HG03571 (cell line): ENCODE measurements at regions not wholly inside any gene's neighbourhood (a gene's known extent, or its start where the extent isn't known, plus 50 kb on each side); places are given as distances from the start of the nearest gene placed in this dataset.

Experiments used
- ATAC-seq: cut with Tn5 transposase; IDR thresholded peaks from one replicate; pipeline ENCODE4 v1.9.1; 2021; ENCODE audit not compliant: unreplicated experiment

DNA sequence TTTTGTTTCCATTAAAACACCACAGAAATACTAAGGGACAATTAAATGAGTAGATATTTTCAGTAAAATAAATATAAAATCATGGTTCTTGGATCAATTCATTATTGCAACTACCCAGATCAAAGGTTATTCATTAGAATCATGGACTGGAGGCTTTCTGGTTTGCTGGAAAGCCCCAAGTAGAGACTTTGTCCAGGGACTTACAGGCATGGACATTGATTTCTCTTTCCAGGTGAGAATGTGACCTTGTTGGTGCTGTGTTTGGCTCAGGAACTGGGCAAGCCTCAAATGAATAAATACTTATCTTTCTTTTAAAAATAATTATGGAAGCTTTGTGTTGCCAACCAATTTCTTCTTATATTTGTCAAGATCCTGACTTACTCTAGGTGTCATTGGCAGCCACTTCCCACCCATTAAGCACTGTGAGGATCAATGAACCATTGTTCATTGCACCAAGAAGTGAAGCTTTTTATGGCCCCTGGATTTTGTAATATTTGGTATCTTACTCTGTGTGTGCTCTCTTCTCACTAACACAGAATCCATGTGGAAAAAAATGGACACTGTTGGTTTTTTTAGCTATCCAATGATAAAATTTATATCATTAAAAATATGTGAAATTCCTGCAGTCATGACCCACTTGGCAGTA, 205.8 kb upstream of the NRXN1 start:
- ATAC-seq = no peak

GRCh38 chr2:51232027-51232426, 200.1 kb upstream of the NRXN1 start:
- no peak for ATAC-seq

DNA sequence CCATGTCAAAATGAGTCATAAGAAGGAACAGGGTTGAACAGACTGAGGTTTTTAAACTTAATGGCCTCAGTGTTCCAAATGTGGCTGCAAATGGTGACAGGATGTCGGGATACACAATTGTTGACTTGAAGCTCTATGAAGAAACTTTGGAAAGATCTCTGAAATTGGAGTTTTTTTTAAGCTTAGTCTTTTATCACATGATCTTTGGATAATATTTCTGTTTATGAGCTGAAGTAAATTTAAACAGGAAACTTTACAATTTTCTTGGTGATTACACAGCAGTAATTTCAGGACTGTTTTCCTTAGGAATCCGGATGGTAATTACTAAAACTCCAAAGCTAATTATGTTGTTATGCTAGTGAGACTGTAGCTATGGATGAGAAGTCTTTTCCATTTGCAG, 199.1 kb upstream of the NRXN1 start:
- no peak for ATAC-seq

- no peak for ATAC-seq
Observed at GRCh38 chr2:51225377-51225776, 193.4 kb upstream of the NRXN1 start.

- ATAC-seq = no peak
Observed at GRCh38 chr2:51224790-51225189, 192.9 kb upstream of the NRXN1 start.

GRCh38 chr2:51222106-51222505, 190.2 kb upstream of the NRXN1 start:
- no peak for ATAC-seq

DNA sequence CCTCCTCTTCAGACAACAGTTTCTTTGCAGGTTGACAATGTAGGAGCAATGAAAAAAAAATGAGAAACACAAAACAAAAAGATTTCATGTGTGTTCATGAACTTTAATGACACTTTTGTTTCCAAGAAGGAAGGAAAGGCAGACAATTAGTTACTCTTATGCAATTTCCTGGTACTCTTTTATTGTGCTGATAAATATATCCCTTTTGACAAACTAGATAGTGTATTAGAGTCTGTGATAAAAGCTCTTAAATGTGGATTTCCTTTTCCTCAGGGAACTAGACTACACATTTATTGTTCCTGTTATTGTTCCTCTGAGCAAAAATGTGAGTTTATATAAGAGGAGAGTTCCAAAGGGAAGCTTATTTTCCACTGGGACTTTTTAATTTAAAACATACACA, 188.7 kb upstream of the NRXN1 start:
- no peak for ATAC-seq

DNA sequence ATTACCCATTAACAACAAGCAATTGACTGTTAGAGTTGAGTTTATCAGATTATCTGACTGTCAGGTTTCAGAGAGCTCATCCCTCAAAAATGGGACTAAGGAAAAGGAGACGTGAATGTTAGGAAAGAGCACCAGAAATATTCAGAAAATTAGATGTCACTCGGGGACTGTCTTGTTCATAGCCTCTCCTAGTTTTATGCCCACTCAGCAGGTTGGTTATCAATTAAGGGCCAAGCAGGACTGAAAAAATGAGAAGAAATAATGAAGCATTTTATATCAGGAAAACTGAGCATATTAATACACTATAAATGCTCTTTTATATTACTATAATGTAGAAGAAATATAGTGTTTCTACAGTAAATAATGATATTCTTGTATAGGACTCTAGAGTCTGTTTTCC, 188.1 kb upstream of the NRXN1 start:
- no peak for ATAC-seq

DNA sequence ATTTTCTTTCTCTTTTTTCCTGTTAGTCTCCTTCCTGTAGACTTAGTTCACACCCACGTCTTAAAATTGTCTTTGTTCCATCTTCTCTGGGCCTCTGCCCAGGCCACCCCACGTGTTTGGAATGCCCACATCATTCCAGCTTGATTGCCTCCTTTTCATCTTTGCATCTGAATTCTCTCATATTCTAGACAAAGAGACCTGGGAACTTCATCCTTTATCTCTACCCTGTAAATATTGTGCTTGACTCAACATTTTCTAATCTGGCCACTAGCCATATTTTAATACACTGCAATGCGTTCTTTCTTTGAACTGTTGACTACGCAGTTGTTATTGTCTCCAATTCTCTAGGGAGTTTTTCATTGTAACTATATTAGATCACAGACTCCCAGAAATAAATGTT, 187.5 kb upstream of the NRXN1 start:
- no peak for ATAC-seq

GRCh38 chr2:51218047-51218446, 186.1 kb upstream of the NRXN1 start:
- ATAC-seq = no peak

GRCh38 chr2:51213826-51214225, 181.9 kb upstream of the NRXN1 start:
- ATAC-seq = no peak

DNA sequence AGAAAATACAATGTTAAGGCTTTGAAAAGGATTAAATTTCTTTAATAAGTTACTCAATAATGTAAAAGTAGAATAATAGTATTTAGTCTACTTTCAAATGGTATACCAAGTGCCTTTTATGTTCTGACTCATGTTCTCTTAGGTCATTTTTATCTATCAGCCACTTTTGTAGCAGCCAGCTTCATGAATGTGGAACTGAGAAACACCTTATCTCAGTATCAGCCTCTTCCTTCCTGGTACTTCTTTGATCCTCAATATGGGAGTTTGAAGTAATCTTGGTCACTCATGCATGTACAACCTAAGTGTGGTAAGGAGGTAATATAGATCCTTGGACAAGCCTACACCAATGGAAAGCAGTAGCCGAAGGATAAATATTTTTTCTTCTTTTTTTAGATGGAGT, 180.4 kb upstream of the NRXN1 start:
- ATAC-seq = no peak

- no peak for ATAC-seq
Observed at GRCh38 chr2:51208521-51208920, 176.6 kb upstream of the NRXN1 start.

DNA sequence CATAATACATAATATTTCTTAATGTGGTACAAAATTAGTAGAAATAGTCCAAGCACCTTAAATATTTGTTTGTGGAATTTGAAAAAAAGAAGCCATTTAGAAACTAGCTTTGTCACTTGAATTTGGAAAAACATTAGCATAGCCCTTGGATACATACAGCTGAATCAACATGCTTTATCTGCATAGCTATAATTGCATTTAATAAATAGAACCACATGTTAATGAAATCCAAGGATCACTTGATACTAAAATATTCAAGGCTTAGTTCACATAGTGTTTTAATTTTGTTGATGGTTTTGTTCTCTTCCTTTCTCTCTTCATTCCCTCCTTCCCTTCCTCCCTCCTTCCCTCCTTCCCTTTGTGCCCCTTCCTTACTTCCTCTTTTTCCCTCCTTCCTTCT, 169.4 kb upstream of the NRXN1 start:
- no peak for ATAC-seq

DNA sequence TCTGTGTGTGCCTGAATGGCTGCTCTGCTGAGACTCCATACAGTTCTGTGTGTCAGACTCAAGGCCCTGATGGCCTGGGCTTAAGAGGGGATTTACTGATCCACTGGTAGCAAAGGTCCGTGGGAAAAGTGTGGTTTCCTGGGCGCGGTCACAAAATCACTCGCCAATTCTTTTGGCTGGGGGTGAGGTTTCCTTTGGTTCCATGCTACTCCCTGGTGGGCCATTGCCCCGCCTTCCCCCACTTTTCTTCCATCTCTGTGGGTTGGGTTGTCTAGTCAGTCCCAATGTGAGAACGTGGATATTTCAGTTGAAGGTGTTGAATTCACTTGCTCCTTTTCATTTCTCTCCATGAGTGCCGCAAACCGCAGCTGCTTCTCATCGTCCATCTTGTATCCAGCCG, 162.7 kb upstream of the NRXN1 start:
- ATAC-seq = no peak

- ATAC-seq = no peak
Observed at GRCh38 chr2:51170273-51170672, 138.3 kb upstream of the NRXN1 start.

GRCh38 chr2:51165534-51166260, 133.8 kb upstream of the NRXN1 start:
- ATAC-seq = no peak

DNA sequence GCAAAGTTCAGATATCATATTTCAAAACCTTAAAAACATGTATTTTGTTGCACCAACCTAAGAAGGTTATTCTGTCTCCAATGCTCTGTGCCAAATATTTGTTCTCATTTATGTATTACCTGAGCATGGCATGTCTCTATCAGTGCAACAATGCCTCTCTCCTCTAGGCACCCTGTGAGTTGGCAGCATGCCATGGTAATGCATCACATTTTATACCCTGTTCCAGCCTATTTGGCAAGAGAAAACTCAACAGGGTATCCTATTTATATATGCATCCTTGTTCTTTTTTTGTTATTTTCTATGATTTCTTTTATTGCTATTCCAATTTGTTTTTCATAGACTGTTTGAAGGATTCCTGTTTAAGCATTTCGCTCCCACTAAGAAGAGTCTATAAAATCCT, 126.3 kb upstream of the NRXN1 start:
- no peak for ATAC-seq

DNA sequence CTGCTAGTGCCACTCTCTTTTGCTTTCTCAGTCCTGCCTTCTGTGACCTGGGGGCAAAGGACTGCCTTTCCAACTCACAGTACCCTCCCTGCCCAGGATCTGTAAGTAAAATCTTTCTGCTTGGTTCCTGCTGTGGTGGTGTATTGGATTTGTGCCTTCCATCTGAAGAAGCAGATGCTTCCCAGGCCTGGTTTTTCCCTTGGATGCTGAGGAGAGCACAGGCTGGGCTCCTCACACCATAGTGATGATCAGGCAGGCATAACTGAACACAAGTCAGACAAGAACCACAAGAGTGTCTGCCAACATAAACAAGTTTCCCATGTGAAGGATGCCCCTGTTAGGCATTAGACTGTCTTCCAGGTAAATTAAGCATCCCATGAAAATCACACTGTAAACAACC, 121.3 kb upstream of the NRXN1 start:
- ATAC-seq = no peak

DNA sequence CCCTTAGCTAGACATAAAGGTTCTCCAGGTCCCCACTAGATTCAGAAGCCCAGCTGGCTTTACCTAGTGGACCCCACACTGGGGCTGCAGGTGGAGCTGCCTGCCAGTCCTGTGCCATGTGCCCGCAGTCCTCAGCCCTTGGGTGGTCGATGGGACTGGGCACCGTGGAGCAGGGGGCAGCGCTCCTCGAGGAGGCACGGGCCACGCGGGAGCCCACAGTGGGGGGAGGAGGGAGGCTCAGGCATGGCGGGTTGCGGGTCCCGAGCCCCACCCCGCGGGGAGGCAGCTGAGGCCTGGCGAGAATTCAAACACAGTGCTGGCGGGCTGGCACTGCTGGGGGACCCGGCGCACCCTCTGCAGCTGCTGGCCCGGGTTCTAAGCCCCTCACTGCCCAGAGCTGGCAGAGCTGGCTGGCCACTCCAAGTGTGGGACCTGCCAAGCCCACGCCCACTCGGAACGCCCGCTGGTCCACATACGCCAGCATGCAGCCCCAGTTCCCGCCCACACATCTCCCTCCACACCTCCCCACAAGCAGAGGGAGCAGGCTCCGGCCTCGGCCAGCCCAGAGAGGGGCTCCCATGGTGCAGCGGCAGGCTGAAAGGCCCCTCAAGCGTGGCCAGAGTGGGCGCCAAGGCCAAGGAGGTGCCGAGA, 119.7 kb upstream of the NRXN1 start:
- no peak for ATAC-seq

DNA sequence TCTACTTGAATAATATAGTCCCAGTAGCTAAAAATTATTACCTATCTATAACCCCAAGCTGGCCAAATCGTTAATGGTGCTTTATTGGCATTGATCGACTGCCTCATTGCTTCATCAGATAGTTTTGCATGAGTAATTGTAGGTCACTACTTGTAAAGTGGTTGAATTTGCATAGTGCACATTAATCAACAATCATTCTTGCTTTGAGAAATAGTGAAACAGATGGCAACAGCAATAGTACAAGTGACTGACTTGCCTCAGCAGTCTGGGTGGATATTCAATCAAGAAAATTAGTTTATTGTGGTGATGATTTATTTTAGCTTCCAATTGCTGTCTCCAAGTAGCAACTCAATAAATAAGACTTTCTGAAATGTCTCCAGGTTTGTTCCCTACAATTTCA, 117.8 kb upstream of the NRXN1 start:
- ATAC-seq = no peak

DNA sequence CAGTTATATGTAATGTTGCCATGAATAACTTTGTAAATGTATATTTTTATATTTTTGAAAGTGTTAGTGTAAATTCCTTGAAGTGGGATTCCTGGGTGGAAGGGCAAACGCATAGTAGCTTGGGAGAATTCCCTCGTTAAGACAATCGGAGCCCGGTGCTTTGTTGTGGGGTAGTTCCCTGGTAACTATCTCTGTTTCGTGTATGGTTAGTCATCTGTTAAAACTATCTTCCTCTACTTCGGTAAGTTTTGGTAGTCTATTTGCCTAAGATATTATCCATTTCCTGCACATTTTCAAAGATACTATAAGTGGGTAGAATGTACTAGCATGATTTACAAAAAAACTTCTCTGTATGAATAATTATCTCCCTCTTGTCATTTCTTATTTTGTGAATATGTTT, 113.8 kb upstream of the NRXN1 start:
- ATAC-seq = no peak
